Activated CD8-positive, alpha-beta T cell treated with anti-CD3 and anti-CD28 coated beads for 36 hours (primary cell): ENCODE measurements at regions not wholly inside any gene's neighbourhood (a gene's known extent, or its start where the extent isn't known, plus 50 kb on each side); places are given as distances from the start of the nearest gene placed in this dataset.
"Not testable (repeated sequence)": the region's sequence is repeated elsewhere in the genome, so short reads cannot be mapped to it uniquely, and the experiment has no call there.

ENCODE experiments used
- ATAC-seq: fragments of 200-7000 bp; cut with Tn5 transposase; one replicate; pipeline ENCODE4 v1.10.0; 2021; ENCODE audit warnings: mild to moderate bottlenecking, moderate library complexity
- CTCF ChIA-PET: fragments of 350-600 bp; sonication (Branson Sonifier 250); formaldehyde crosslinking; loops from one replicate; lab custom pipeline; 2021; ENCODE audit warnings: antibody characterized with exemption; lab: Charles Lee
- POLR2A ChIA-PET: fragments of 350-600 bp; sonication (Branson Sonifier 250); formaldehyde crosslinking; loops from one replicate; lab custom pipeline; 2021; ENCODE audit warnings: antibody characterized with exemption; lab: Charles Lee
- DNase-seq: peaks from one replicate; pipeline ENCODE4 v3.0.0-alpha.2; 2020
- H3K27ac Mint-ChIP-seq: one replicate; pipeline ENCODE4 v1.8.0; 2021; ENCODE audit warnings: mild to moderate bottlenecking, mixed read lengths
- H3K27me3 Mint-ChIP-seq: one replicate; pipeline ENCODE4 v1.8.0; 2021; ENCODE audit warnings: mixed read lengths
- H3K36me3 Mint-ChIP-seq: one replicate; pipeline ENCODE4 v1.8.0; 2021; ENCODE audit warnings: low read depth, mixed read lengths
- H3K4me1 Mint-ChIP-seq: one replicate; pipeline ENCODE4 v1.8.0; 2021; ENCODE audit warnings: low read depth, mixed read lengths
- H3K4me3 Mint-ChIP-seq: one replicate; pipeline ENCODE4 v1.8.0; 2021; ENCODE audit warnings: mild to moderate bottlenecking, moderate library complexity, mixed read lengths
- H3K9me3 Mint-ChIP-seq: one replicate; pipeline ENCODE4 v1.8.0; 2021; ENCODE audit warnings: mixed read lengths
- intact Hi-C: fragments of 100-400 bp; cut with micrococcal nuclease; formaldehyde crosslinking; loops from one replicate; pipeline ENCODE4 v1.10.0; 2022
- TF ChIP-seq, protein P1 (sequence below): fragments of 200-600 bp; IDR thresholded peaks from one replicate; pipeline ENCODE4 v1.8.0; 2022; ENCODE audit warnings: antibody characterized with exemption, mild to moderate bottlenecking

DNA sequence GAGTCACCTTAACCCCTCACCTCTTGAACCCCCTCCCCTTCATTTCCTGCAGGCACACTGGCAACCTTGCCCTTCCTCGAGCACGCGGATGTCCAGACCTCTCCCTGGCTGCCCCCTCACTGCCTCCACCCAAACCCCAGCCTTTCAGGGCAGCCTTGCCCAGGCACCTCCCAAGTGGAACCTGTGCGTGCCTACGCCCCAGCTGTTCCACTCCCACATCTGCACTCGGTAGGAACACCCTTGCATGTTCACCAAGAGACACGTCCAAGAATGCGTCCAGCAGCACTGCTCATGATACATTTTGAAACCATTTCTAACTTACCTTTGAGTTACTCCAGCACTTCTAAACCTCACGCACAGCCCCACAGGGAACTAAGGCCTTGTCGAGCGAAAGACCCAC is 93.8 kb upstream of the YWHAQ start:
- Mint-ChIP-seq H3K4me3 (no peak overlapping the region), H3K27me3 (no peaks in the 10 kb centered on the region), H3K9me3 (no peaks in the 10 kb centered on the region), H3K4me1 (no peaks in the 10 kb centered on the region), H3K27ac (no peak overlapping the region), H3K36me3 (no peaks in the 10 kb centered on the region)
- no peak for ATAC-seq
- ChIA-PET POLR2A (interaction anchor here (0.6 kb wide), 2 partner anchors 8 to 117 kb away, joined by 3 to 4 read pairs; no protein-coding TSS in a partner anchor), CTCF (no interaction called here)
- TF ChIP-seq, protein P1, sequence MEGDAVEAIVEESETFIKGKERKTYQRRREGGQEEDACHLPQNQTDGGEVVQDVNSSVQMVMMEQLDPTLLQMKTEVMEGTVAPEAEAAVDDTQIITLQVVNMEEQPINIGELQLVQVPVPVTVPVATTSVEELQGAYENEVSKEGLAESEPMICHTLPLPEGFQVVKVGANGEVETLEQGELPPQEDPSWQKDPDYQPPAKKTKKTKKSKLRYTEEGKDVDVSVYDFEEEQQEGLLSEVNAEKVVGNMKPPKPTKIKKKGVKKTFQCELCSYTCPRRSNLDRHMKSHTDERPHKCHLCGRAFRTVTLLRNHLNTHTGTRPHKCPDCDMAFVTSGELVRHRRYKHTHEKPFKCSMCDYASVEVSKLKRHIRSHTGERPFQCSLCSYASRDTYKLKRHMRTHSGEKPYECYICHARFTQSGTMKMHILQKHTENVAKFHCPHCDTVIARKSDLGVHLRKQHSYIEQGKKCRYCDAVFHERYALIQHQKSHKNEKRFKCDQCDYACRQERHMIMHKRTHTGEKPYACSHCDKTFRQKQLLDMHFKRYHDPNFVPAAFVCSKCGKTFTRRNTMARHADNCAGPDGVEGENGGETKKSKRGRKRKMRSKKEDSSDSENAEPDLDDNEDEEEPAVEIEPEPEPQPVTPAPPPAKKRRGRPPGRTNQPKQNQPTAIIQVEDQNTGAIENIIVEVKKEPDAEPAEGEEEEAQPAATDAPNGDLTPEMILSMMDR = no peak
- intact Hi-C loops = no loop called here
- DNase-seq = no peak

DNA sequence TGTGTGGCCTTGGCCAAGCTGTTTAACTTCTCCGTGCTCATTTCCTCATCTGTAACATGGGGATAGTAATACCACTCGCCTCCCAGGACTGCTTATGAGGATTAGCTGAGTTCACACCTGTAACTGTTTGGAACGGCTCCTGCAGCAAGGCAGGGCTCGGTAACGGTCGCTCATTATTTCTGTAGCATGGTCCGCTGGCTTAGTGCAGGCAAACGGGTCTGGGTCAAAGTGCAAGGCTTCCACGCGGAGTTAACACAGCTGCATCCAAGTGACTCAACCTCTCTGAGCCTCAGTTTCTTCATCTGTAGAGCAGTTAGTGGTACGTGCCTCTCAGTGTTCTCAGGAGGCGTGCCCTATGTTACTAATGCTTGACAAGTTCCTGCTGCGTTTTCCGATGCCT is 94.3 kb upstream of the YWHAQ start:
- POLR2A ChIA-PET = interaction anchor here (0.6 kb wide), 1 partner anchor 117 kb away, joined by 4 read pairs; no protein-coding TSS in a partner anchor
- CTCF ChIA-PET = no interaction called here
- intact Hi-C loops = no loop called here
- Mint-ChIP-seq H3K27ac (no peak overlapping the region), H3K27me3 (no peaks in the 10 kb centered on the region), H3K4me3 (no peak overlapping the region), H3K9me3 (no peaks in the 10 kb centered on the region), H3K4me1 (no peaks in the 10 kb centered on the region), H3K36me3 (no peaks in the 10 kb centered on the region)
- TF ChIP-seq, protein P1 = no peak
- DNase-seq = no peak
- ATAC-seq = no peak

DNA sequence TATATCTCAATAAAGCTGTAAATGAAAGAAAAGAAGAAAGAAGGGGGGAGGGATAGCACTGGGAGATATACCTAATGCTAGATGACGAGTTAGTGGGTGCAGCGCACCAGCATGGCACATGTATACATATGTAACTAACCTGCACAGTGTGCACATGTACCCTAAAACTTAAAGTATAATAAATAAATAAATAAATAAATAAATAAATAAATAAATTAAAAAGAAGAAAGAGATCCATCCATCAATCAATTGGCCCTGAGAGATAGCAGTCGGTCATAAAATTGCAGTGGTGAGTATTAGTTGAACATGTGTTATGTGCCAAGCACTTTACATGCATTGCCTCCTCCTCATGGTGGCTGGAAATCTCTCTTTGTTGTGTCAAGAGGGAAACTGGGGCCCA is 95.2 kb upstream of the YWHAQ start:
- H3K4me3 Mint-ChIP-seq, POLR2A ChIA-PET, ATAC-seq, H3K27me3 Mint-ChIP-seq, H3K27ac Mint-ChIP-seq, H3K36me3 Mint-ChIP-seq, H3K4me1 Mint-ChIP-seq, CTCF ChIA-PET, intact Hi-C loops, H3K9me3 Mint-ChIP-seq, DNase-seq: not testable (repeated sequence)

DNA sequence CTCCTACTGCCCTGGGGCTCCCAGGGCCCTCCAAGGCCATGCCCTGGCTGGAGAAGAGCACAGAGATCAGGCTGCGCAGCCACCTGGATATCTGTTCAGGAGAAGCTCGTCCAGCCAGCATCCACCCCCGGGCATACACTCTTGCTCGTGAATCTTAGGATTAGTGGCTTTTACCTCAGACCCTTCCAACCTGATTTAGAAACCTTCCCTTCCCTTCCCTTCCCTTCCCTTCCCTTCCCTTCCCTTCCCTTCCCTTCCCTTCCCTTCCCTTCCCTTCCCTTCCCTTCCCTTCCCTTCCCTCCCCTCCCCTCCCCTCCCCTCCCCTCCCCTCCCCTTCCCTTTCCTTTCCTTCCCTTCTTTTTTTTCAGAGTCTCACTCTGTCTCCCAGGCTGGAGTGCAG is 99.7 kb upstream of the YWHAQ start:
- H3K4me1 Mint-ChIP-seq, H3K4me3 Mint-ChIP-seq, H3K27ac Mint-ChIP-seq, H3K36me3 Mint-ChIP-seq, H3K9me3 Mint-ChIP-seq, intact Hi-C loops, CTCF ChIA-PET, H3K27me3 Mint-ChIP-seq, DNase-seq, POLR2A ChIA-PET, ATAC-seq: not testable (repeated sequence)

DNA sequence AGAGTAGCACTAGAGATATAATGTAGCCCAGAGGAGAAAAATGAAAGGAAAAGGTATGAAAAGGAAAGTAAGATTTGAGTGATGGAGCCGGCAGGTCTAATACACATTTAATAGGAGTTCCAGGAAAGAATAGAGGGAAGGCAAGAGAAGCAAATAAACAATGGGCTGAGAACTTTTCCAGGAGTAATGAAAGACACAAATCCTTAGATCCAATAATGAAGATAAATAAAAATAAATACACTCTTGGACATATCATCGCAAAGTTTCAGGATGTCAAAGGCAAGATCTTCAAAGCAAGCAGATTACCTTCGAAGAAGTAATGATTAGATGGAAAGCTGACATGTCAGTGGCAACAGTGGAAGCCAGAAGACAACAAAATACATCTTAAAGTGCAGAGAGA is 102.0 kb upstream of the YWHAQ start:
- POLR2A ChIA-PET = interaction anchor here (0.7 to 1.0 kb wide), 2 partner anchors 9 to 77 kb away, joined by 3 read pairs; no protein-coding TSS in a partner anchor
- TF ChIP-seq, protein P1 = no peak
- ATAC-seq (no peak), DNase-seq (no peak)
- intact Hi-C loops = no loop called here
- Mint-ChIP-seq H3K36me3 (no peaks in the 10 kb centered on the region), H3K27me3 (no peaks in the 10 kb centered on the region), H3K27ac (no peak overlapping the region), H3K4me3 (no peak overlapping the region), H3K4me1 (peaks cover 24% of the 10 kb centered on the region), H3K9me3 (peaks cover 9% of the 10 kb centered on the region)
- CTCF ChIA-PET = no interaction called here

DNA sequence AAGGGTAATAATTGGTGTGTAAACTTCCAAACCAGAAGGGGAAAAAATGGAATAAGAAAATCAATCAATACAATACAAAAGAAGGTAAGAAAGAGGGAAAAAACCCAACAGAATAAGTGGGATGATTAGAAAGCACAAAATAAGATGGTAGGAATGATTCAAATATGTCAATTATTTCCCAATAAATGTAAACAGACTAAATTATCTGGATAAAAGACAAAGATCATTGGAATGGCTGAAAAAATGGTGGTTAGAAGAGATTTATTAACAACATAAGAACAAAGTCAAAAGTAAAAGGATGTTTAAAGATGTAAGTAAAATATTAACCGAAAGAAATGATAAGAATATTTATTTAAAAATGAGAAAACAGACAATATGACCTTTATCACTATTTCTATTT is 103.5 kb upstream of the YWHAQ start:
- no peak overlapping the region for H3K27ac Mint-ChIP-seq
- POLR2A ChIA-PET = interaction anchor here (2.2 kb wide), 1 partner anchor 22 kb away, joined by 8 read pairs; no protein-coding TSS in a partner anchor
- intact Hi-C loops = no loop called here

More for the DNA sequence above, 103.5 kb upstream of the YWHAQ start:
- CTCF ChIA-PET = no interaction called here
- Mint-ChIP-seq H3K36me3 (no peaks in the 10 kb centered on the region), H3K4me3 (no peak overlapping the region), H3K9me3 (peaks cover 9% of the 10 kb centered on the region), H3K4me1 (peaks cover 39% of the 10 kb centered on the region), H3K27me3 (no peaks in the 10 kb centered on the region)
- DNase-seq (no peak), ATAC-seq (no peak)
- TF ChIP-seq, protein P1 = no peak
